GM18507 (cell line): ENCODE measurements at regions not wholly inside any gene's neighbourhood (a gene's known extent, or its start where the extent isn't known, plus 50 kb on each side); places are given as distances from the start of the nearest gene placed in this dataset.

Experiments
- DNase-seq: peaks from one replicate; pipeline ENCODE4 v3.0.0; 2011; ENCODE audit warnings: low read depth; ENCODE audit not compliant: insufficient read length; ENCODE audit errors: extremely low spot score
- FAIRE-seq: peaks from 2 replicates; lab custom pipeline; 2011; peaks lifted over from hg19 to GRCh38; lab: Jason Lieb, UNC

DNA sequence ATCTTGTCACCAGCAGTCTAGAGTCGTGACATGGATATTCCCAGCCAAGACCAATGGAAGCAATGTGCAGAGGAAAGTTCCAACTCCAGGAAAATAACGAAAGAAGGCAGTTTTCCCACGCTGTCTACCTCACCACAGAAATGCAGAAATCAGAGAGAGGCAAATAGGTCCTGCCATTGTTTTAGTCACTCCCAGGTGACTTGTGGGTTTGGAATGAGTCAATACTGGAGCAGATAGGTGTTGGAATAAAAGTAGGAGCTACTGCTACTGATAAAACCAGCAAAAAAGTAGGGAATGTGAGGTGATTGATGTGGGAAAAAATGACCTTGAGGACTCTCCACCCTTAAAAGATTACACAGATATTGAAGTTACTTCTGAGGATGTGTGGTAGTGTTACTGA, 72.8 kb upstream of the RAI2 start:
- DNase-seq (no peak), FAIRE-seq (no peak)

DNA sequence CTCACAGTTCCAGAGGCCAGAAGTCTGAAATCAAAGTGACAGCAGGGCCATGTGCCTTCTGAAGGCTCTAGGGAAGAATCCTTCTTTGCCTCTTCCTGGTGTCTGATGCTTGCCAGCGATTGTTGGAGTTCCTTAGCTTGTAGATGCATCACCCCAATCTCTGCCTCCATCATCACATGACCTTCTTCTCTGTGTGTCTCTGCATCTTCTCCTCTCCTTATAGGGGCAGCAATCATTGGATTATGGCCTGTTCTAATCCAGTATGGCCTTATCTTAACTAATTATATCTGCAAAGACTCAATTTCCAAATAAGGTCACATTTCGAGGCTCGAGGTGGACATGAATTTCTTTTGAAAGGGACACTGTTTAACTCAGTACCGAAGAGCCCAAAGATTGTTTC, 71.7 kb upstream of the RAI2 start:
- DNase-seq (no peak), FAIRE-seq (no peak)

DNA sequence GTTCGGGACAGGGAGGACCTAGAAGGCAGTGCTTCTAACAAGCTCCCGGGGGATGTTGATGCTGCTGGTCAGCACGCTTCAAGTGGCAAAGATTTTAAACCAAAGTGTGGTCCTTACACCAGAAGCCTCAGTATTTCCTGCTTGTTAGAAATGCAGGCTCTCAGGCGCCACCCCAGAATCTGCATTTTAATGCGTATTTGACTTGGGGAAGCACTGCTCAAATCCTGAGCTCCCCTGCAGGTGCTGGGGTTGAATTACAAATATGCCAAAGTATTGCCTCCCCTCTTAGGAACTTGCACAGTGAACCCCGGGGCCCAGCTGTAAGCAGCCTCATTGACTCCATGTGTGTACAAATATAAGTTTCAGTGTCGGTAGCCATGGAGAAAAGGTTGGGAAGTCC, 70.8 kb upstream of the RAI2 start:
- DNase-seq = no peak
- FAIRE-seq = no peak

DNA sequence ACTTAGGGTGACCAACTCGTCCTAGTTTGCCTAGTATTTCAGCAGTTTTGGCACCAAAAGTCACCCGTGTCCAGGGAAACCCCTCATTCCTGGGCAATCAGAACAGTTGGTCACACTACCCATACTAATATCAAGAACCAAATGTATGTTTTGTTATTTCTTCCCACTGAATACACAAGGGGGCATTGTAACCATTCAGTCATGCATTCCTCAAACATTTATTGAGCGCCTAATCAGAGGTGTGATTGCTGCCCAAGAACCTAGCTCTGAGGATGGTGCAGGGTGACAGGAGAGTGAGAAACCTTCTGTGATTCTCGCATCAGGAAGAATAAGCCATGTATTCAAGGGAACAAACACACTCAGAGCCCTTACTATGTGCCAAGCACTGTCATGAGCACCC, 69.8 kb upstream of the RAI2 start:
- FAIRE-seq = no peak
- DNase-seq = no peak

DNA sequence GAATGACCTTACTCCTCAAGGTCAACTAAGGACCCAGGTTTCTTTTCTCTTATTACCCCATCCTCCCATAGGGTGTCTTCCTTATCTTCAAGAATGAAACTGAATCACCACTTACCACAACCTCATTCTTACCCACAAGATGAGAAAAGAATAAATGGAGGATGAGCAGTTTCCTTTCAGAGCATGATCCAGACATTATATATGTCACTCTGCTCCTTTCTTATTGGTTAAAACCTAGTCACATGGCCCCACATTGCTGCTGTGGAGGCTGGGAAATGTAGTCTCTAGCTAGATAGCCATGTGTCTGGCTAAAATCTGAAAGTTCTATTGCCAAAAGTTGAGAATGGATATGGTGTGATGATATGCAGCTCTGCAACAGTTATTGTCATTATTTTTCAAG, 62.4 kb upstream of the RAI2 start:
- DNase-seq = no peak

DNA sequence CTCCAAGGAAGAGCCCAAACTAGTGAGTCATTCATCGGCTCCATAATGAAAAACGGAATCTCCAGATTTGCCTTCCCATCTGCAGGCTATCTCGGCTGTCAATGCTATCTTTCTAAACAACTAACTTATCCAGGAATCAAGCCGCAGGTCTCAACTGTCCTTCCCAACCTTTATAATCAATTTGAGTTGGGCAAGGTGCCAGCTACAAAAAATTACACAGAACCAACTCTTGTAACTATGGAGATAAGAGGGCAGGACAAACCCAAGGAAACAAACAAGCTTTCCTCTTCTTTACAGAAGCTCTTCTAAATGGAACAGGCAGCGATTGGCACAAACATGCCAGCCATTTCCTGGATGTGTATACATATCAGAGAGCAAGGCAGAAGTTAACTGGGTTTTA, 61.2 kb upstream of the RAI2 start:
- DNase-seq = no peak
- no peak for FAIRE-seq

More for the DNA sequence above, 62.4 kb upstream of the RAI2 start:
- FAIRE-seq = no peak

DNA sequence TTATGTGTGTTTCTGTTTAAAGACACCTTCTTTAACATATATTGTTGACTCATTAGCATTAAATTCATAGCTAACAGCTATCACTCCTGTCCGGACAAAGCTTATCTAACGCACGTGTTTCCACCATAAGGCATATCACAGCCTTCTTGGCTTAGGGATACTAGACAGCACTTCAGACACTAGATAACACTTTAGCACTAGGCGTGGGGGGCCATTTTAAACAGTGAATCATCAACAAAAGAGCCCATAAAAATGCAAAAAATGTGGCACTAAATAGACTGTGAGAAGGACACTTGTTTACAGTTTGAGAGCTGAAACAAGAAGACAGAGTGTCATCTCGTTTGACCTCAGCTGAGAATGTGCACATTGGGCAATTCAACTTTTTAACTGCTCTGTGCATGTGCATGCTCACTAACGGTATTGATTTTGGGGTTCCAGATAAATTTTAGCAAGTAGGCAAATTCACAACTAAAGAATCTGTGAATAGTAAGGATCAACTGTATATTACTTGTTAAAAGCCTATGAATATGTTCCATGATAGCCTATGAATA, 58.9 kb upstream of the RAI2 start:
- DNase-seq (no peak), FAIRE-seq (no peak)

DNA sequence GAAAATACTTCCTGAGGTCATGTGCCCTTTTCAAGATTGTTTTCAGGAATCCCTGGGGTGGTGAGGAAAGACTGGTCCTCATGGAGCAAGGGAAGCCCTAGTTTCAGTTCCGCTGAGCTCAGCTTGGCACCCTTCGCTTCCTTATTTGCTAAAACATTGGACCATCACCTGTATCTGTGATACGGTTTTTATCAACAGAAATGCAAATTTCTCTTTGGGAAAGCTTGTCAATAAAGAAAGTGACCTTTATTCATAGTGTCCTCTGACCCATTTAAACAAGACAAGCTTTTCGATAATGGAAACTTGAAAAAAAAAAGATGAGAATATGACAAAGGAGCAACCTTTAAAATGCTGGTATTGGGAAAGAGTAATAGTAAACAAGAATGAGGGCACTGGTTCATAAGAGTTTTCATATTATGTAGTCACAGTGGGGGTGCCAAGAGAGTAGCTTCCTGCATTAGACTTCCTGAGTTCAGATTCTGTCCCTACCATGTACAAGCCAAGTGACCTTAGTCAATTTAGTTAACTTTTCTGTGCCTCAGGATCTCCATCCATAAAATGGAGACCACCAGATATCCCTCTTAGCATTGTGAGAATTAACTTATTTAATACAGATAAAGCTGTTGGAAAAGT, 57.0 kb upstream of the RAI2 start:
- no peak for FAIRE-seq
- DNase-seq = no peak

DNA sequence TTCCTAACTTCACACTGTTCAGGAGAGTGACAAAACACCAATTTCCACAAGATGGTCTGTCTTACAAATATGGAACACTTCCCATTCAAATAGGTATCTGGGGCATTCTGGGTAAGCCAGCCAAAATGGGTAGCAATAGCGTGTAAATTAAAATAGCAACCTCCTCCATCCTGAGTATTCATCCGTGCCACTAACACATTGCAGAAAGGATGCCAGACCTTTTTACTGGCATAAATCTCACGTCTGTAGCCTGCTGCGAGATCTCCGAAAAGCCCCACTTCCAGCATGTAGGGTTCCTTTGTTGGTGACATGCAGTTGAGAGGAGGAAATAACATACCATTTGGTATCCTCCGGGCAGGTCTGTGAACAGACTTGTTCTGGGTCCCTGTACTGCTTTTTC, 52.7 kb upstream of the RAI2 start:
- no peak for DNase-seq
- FAIRE-seq = no peak
